ENCODE measurements at regions not wholly inside any gene's neighbourhood (a gene's known extent, or its start where the extent isn't known, plus 50 kb on each side); places are given as distances from the start of the nearest gene placed in this dataset.

- TF ChIP-seq CTCF (IDR thresholded peaks at IDR 0.05 in 2 of 3, conservative IDR thresholded peaks at IDR 0.05 in 1 of 3; ENCODE audit: borderline replicate concordance in 1 of 3, insufficient read depth in 1 of 3, low read depth in 2 of 3, low read length in 2 of 3): no peak
- TF ChIP-seq SRF (IDR thresholded peaks at IDR 0.05; ENCODE audit: low read depth): no peak
- TF ChIP-seq POLR2A (IDR thresholded peaks at IDR 0.05; ENCODE audit: borderline replicate concordance, extremely low read depth, insufficient read depth, insufficient read length): no peak
- no peak for TF ChIP-seq YY1 (IDR thresholded peaks at IDR 0.05; ENCODE audit: extremely low read depth, insufficient replicate concordance, low read depth, low read length)
These were observed 123.4 kb downstream of the C6orf118 start for GRCh38 chr6:165186041-165186440.
